HFFc6 (cell line): ENCODE measurements at regions not wholly inside any gene's neighbourhood (a gene's known extent, or its start where the extent isn't known, plus 50 kb on each side); places are given as distances from the start of the nearest gene placed in this dataset.

Experiments used
- DNase-seq: peaks from one replicate; pipeline ENCODE4 v3.0.0-alpha.2; 2018
- H3K27ac Mint-ChIP-seq: 2 replicates; pipeline ENCODE4 v1.8.0; 2020; ENCODE audit warnings: mild to moderate bottlenecking, mixed read lengths
- H3K27me3 Mint-ChIP-seq: 2 replicates; pipeline ENCODE4 v1.8.0; 2021; ENCODE audit warnings: mild to moderate bottlenecking, moderate library complexity, mixed read lengths; ENCODE audit not compliant: insufficient read depth
- H3K36me3 Mint-ChIP-seq: 2 replicates; pipeline ENCODE4 v1.8.0; 2021; ENCODE audit warnings: low read depth, mixed read lengths
- H3K4me1 Mint-ChIP-seq: 2 replicates; pipeline ENCODE4 v1.8.0; 2020; ENCODE audit warnings: low read depth, mixed read lengths
- H3K4me3 Mint-ChIP-seq: 2 replicates; pipeline ENCODE4 v1.8.0; 2020; ENCODE audit warnings: mild to moderate bottlenecking, moderate library complexity, mixed read lengths
- H3K9me3 Mint-ChIP-seq: 2 replicates; pipeline ENCODE4 v1.8.0; 2020; ENCODE audit warnings: mild to moderate bottlenecking, mixed read lengths
- TF ChIP-seq, protein P1 (sequence below): fragments of 200-600 bp; sonication (generic); IDR thresholded peaks from 2 replicates; pipeline ENCODE4 v1.5.0; 2021; ENCODE audit warnings: antibody characterized with exemption, mild to moderate bottlenecking

GRCh38 chr12:28132398-28132797, 57.9 kb upstream of the CCDC91 start:
- Mint-ChIP-seq H3K36me3 (no peaks in the 10 kb centered on the region), H3K27me3 (no peaks in the 10 kb centered on the region; the same call in 1 of the 2 replicates), H3K4me1 (peaks cover 41% of the 10 kb centered on the region), H3K27ac (no peak overlapping the region), H3K4me3 (no peak overlapping the region), H3K9me3 (no peaks in the 10 kb centered on the region)
- DNase-seq = no peak
- TF ChIP-seq, protein P1, sequence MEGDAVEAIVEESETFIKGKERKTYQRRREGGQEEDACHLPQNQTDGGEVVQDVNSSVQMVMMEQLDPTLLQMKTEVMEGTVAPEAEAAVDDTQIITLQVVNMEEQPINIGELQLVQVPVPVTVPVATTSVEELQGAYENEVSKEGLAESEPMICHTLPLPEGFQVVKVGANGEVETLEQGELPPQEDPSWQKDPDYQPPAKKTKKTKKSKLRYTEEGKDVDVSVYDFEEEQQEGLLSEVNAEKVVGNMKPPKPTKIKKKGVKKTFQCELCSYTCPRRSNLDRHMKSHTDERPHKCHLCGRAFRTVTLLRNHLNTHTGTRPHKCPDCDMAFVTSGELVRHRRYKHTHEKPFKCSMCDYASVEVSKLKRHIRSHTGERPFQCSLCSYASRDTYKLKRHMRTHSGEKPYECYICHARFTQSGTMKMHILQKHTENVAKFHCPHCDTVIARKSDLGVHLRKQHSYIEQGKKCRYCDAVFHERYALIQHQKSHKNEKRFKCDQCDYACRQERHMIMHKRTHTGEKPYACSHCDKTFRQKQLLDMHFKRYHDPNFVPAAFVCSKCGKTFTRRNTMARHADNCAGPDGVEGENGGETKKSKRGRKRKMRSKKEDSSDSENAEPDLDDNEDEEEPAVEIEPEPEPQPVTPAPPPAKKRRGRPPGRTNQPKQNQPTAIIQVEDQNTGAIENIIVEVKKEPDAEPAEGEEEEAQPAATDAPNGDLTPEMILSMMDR = no peak

DNA sequence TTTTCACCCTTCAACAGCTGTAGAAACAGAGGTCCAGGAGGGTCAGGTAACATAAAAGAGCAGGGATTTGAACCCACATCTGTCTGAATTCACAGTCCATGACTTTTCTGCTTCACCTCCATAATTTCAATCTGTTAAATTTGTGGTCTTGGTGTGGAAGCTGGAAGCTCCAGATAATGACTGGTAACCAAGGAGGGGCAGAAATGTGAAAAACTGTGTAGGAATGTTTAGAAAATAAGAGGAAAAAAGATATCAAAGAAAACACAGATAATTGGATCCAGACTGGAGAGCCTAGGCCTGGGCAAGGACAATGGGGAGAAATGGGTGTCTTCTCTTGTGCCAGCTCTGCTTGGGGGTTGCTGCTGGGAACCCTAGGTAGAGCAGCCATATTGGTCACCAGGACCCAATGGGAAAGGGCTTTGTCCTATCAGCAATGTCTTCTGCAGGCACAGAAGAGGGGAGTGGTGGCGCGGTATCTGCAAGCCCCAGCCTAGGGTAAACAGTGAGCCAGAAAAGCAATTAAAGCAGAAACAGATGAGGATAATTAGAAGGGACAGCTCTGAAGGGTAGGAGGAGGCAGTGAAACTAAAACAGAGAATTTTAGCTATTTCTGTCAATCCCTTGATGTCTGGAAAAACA, 54.3 kb upstream of the CCDC91 start:
- no peak overlapping the region for H3K4me3 Mint-ChIP-seq
- H3K36me3 Mint-ChIP-seq = no peaks in the 10 kb centered on the region
- H3K4me1 Mint-ChIP-seq = peaks cover 13% of the 10 kb centered on the region
- H3K27ac Mint-ChIP-seq = no peak overlapping the region
- TF ChIP-seq, protein P1 = no peak
- H3K9me3 Mint-ChIP-seq = no peaks in the 10 kb centered on the region
- no peaks in the 10 kb centered on the region for H3K27me3 Mint-ChIP-seq
- DNase-seq = no peak

- Mint-ChIP-seq H3K4me3 (no peak overlapping the region), H3K36me3 (no peaks in the 10 kb centered on the region), H3K9me3 (no peaks in the 10 kb centered on the region), H3K27ac (no peak overlapping the region), H3K4me1 (no peaks in the 10 kb centered on the region), H3K27me3 (no peaks in the 10 kb centered on the region)
- DNase-seq = no peak
- TF ChIP-seq, protein P1 = no peak
These were observed 52.8 kb upstream of the CCDC91 start for GRCh38 chr12:28137414-28137813.

GRCh38 chr12:28140404-28140803, 49.9 kb upstream of the CCDC91 start:
- no peaks in the 10 kb centered on the region for H3K9me3 Mint-ChIP-seq
- H3K27me3 Mint-ChIP-seq = no peaks in the 10 kb centered on the region
- TF ChIP-seq, protein P1 = no peak

More at GRCh38 chr12:28140404-28140803, 49.9 kb upstream of the CCDC91 start:
- no peak for DNase-seq
- H3K27ac Mint-ChIP-seq = no peak overlapping the region
- no peak overlapping the region for H3K4me3 Mint-ChIP-seq
- no peaks in the 10 kb centered on the region for H3K36me3 Mint-ChIP-seq
- no peaks in the 10 kb centered on the region for H3K4me1 Mint-ChIP-seq
